ENCODE measurements at regions not wholly inside any gene's neighbourhood (a gene's known extent, or its start where the extent isn't known, plus 50 kb on each side); places are given as distances from the start of the nearest gene placed in this dataset.

DNA sequence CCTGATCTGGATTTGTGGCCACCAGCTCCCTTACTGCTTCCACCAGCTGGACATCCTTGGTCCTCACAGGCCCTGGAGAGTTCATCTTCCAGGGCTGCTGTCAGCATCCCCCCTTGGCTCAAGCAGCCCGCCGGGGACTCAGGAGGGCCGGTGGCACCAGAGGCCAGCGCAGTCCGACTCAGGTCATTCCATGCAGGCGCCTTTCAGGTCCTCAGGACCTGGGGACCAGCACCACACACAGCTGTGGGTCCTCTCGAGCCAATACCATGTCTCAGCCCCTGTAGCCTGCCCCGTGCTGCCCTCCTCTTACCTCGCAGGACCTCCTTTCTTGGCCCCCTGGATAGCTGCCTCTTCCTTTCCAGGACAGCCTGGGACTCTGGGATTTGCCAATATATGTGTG lies 145.5 kb downstream of the BMS1 start:
- Histone ChIP-seq H4K20me1 (ENCODE audit: insufficient read depth, low read length) (no peaks in the 10 kb centered on the region), H3K4me3 (ENCODE audit: insufficient read depth, low read depth, low read length) (no peak overlapping the region), H2AFZ (ENCODE audit: low read depth, low read length) (no peak overlapping the region), H3K27ac (ENCODE audit: low read depth, low read length) (no peak overlapping the region), H3K36me3 (ENCODE audit: insufficient read depth, low read length) (no peaks in the 10 kb centered on the region), H3K9me3 (ENCODE audit: insufficient read depth, low read depth, low read length) (no peaks in the 10 kb centered on the region), H3K79me2 (ENCODE audit: insufficient read depth, low read length) (no peaks in the 10 kb centered on the region), H3K27me3 (ENCODE audit: insufficient read depth, low read length) (peaks cover 2% of the 10 kb centered on the region), H3K9ac (ENCODE audit: low read length) (no peak overlapping the region), H3K4me2 (ENCODE audit: low read length) (no peak overlapping the region), H3K4me1 (ENCODE audit: insufficient read depth, low read length) (no peaks in the 10 kb centered on the region)
- FAIRE-seq (no peak), DNase-seq (ENCODE audit: low read depth) (no peak)
- Mint-ChIP-seq H3K4me1 (ENCODE audit: low read depth, unreplicated experiment) (peaks cover 10% of the 10 kb centered on the region), H3K36me3 (ENCODE audit: low read depth, unreplicated experiment) (peaks cover 4% of the 10 kb centered on the region), H3K27ac (ENCODE audit: unreplicated experiment) (no peak overlapping the region), H3K9me3 (ENCODE audit: unreplicated experiment) (peaks cover 7% of the 10 kb centered on the region), H3K27me3 (ENCODE audit: low read depth, unreplicated experiment) (peaks cover 49% of the 10 kb centered on the region), H3K4me3 (ENCODE audit: unreplicated experiment) (no peak overlapping the region)
- TF ChIP-seq, protein P1, sequence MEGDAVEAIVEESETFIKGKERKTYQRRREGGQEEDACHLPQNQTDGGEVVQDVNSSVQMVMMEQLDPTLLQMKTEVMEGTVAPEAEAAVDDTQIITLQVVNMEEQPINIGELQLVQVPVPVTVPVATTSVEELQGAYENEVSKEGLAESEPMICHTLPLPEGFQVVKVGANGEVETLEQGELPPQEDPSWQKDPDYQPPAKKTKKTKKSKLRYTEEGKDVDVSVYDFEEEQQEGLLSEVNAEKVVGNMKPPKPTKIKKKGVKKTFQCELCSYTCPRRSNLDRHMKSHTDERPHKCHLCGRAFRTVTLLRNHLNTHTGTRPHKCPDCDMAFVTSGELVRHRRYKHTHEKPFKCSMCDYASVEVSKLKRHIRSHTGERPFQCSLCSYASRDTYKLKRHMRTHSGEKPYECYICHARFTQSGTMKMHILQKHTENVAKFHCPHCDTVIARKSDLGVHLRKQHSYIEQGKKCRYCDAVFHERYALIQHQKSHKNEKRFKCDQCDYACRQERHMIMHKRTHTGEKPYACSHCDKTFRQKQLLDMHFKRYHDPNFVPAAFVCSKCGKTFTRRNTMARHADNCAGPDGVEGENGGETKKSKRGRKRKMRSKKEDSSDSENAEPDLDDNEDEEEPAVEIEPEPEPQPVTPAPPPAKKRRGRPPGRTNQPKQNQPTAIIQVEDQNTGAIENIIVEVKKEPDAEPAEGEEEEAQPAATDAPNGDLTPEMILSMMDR (IDR thresholded peaks at IDR 0.05; ENCODE audit: insufficient read depth, low read depth, low read length): no peak
- no peak for TF ChIP-seq EZH2 (IDR thresholded peaks at IDR 0.05; ENCODE audit: insufficient read depth, low read length)

DNA sequence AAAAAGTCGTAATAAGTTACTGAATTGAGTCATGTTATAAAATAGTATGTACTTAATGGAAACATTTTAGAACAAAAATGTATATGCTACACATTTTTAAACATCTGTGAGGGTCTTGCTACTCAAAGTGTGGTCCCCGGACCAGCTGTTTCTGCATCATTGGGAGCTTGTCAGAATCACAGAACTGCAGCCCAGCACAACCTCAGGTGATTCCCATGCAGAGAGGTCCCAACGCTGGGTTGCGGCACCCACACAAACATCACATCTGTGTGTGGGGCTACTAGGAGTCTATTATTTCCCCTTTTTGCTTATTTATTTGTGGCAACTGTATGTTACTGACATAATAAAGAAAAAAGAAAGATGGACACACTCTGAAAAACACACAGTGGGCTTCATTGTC lies 146.6 kb downstream of the BMS1 start:
- Histone ChIP-seq H3K4me1 (ENCODE audit: insufficient read depth, low read length) (no peaks in the 10 kb centered on the region), H3K27me3 (ENCODE audit: insufficient read depth, low read length) (peaks cover 5% of the 10 kb centered on the region), H4K20me1 (ENCODE audit: insufficient read depth, low read length) (no peaks in the 10 kb centered on the region), H3K79me2 (ENCODE audit: insufficient read depth, low read length) (no peaks in the 10 kb centered on the region), H3K4me3 (ENCODE audit: insufficient read depth, low read depth, low read length) (no peak overlapping the region), H3K36me3 (ENCODE audit: insufficient read depth, low read length) (no peaks in the 10 kb centered on the region), H3K9me3 (ENCODE audit: insufficient read depth, low read depth, low read length) (no peaks in the 10 kb centered on the region), H3K4me2 (ENCODE audit: low read length) (no peak overlapping the region), H3K27ac (ENCODE audit: low read depth, low read length) (no peak overlapping the region), H3K9ac (ENCODE audit: low read length) (no peak overlapping the region), H2AFZ (ENCODE audit: low read depth, low read length) (no peak overlapping the region)
- H3K9me3 Mint-ChIP-seq (ENCODE audit: unreplicated experiment): peaks cover 7% of the 10 kb centered on the region
- no peak for DNase-seq (ENCODE audit: low read depth)
- H3K27me3 Mint-ChIP-seq (ENCODE audit: low read depth, unreplicated experiment): peaks cover 61% of the 10 kb centered on the region
- no peak for TF ChIP-seq EZH2 (IDR thresholded peaks at IDR 0.05; ENCODE audit: insufficient read depth, low read length)
- TF ChIP-seq, protein P1 (IDR thresholded peaks at IDR 0.05; ENCODE audit: insufficient read depth, low read depth, low read length): no peak
- peaks cover 10% of the 10 kb centered on the region for H3K4me1 Mint-ChIP-seq (ENCODE audit: low read depth, unreplicated experiment)
- no peak for FAIRE-seq
- peaks cover 4% of the 10 kb centered on the region for H3K36me3 Mint-ChIP-seq (ENCODE audit: low read depth, unreplicated experiment)
- H3K27ac Mint-ChIP-seq (ENCODE audit: unreplicated experiment): no peak overlapping the region
- no peak overlapping the region for H3K4me3 Mint-ChIP-seq (ENCODE audit: unreplicated experiment)

DNA sequence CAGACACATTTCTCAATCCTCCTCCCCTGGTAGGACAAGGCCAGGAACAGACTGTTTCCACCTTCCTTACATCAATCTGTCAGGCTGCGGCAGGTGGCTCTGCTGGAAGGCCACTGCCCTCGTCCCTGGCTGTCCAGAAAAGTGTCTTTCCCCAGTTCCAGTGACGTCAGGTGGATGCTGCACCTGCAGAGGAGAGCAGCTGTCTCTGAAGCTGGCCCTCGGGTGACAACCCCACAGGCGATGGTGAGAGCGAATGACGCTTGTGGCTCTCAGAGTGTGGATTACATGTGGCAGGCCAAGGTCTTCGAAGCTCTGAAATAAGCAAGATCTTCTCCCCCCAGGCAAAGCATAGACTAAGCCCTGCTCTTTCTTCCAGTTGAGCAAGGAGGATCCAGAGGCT lies 146.9 kb upstream of the RET start:
- H3K4me2 ChIP-seq (ENCODE audit: low read length): no peak overlapping the region
- no peak overlapping the region for H3K9ac ChIP-seq (ENCODE audit: low read length)
- H2AFZ ChIP-seq (ENCODE audit: low read depth, low read length): no peak overlapping the region
- H4K20me1 ChIP-seq (ENCODE audit: insufficient read depth, low read length): no peaks in the 10 kb centered on the region
- H3K4me1 Mint-ChIP-seq (ENCODE audit: low read depth, unreplicated experiment): peaks cover 10% of the 10 kb centered on the region
- no peak overlapping the region for H3K27ac Mint-ChIP-seq (ENCODE audit: unreplicated experiment)
- H3K27me3 Mint-ChIP-seq (ENCODE audit: low read depth, unreplicated experiment): peaks cover 68% of the 10 kb centered on the region
- H3K9me3 ChIP-seq (ENCODE audit: insufficient read depth, low read depth, low read length): no peaks in the 10 kb centered on the region
- TF ChIP-seq, protein P1 (IDR thresholded peaks at IDR 0.05; ENCODE audit: insufficient read depth, low read depth, low read length): no peak
- no peak for TF ChIP-seq EZH2 (IDR thresholded peaks at IDR 0.05; ENCODE audit: insufficient read depth, low read length)
- H3K79me2 ChIP-seq (ENCODE audit: insufficient read depth, low read length): no peaks in the 10 kb centered on the region
- FAIRE-seq (no peak), DNase-seq (ENCODE audit: low read depth) (no peak)
- H3K27me3 ChIP-seq (ENCODE audit: insufficient read depth, low read length): peaks cover 5% of the 10 kb centered on the region
- no peaks in the 10 kb centered on the region for H3K4me1 ChIP-seq (ENCODE audit: insufficient read depth, low read length)
- H3K27ac ChIP-seq (ENCODE audit: low read depth, low read length): no peak overlapping the region
- H3K4me3 ChIP-seq (ENCODE audit: insufficient read depth, low read depth, low read length): no peak overlapping the region
- H3K4me3 Mint-ChIP-seq (ENCODE audit: unreplicated experiment): no peak overlapping the region
- peaks cover 9% of the 10 kb centered on the region for H3K9me3 Mint-ChIP-seq (ENCODE audit: unreplicated experiment)
- H3K36me3 ChIP-seq (ENCODE audit: insufficient read depth, low read length): no peaks in the 10 kb centered on the region
- peaks cover 4% of the 10 kb centered on the region for H3K36me3 Mint-ChIP-seq (ENCODE audit: low read depth, unreplicated experiment)

Data from astrocyte (in vitro differentiated cells and primary cell).